CMK (cell line): ENCODE measurements at regions not wholly inside any gene's neighbourhood (a gene's known extent, or its start where the extent isn't known, plus 50 kb on each side); places are given as distances from the start of the nearest gene placed in this dataset.
"Not testable (repeated sequence)": the region's sequence is repeated elsewhere in the genome, so short reads cannot be mapped to it uniquely, and the experiment has no call there.

Experiments
- DNase-seq: peaks from one replicate; pipeline ENCODE4 v3.0.0-alpha.2; 2010; ENCODE audit warnings: low read depth

DNA sequence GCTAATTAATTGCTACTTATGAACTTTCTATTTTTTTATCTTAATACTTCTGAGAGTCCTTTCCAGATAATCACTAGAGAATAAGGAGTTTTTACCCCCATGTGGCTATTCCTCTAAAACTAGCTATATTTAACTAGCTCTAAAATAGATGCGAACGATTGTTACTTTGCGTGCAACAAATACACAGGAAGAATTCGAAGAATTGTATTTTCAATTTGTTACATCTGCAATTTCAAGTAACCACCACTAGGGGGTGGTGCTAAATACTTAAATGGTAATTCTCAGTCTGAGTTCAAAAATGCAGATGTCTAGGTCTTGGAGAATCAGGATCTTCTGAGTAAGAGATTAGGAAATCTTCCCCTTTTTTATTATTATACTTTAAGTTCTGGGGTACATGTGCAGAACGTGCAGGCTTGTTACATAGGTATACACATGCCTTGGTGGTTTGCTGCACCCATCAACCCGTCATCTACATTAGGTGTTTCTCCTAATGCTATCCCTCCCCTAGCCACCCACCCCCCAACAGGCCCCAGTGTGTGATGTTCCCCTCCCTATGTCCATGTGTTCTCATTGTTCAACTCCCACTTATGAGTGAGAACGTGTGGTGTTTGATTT lies 80.9 kb upstream of the KIF2A start:
- DNase-seq, result not testable (repeated sequence)

DNA sequence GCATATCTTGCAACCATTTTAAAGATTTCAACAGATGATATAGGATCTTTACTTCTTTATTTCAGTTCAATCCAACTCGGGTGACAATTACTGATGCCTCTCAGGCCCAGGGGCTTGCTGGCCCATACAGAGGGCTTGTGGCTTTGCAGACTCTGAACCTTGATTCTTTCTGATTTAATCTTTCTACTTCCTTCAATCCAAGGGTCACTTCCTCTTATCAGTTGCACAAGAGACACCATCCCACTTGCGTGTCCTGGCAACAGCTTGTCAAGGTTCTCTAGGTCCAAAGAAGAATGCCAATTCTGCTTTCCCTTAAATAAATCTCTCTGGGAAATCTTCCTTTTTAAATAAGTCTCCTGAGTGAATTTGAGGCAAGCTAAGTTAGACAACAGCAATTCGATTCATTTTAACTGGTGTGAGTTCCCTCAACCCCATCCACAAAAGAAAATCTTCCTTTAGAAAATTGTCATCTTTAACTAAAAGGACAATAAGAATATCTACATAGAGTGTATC lies 75.1 kb upstream of the KIF2A start:
- DNase-seq, result not testable (repeated sequence)

DNA sequence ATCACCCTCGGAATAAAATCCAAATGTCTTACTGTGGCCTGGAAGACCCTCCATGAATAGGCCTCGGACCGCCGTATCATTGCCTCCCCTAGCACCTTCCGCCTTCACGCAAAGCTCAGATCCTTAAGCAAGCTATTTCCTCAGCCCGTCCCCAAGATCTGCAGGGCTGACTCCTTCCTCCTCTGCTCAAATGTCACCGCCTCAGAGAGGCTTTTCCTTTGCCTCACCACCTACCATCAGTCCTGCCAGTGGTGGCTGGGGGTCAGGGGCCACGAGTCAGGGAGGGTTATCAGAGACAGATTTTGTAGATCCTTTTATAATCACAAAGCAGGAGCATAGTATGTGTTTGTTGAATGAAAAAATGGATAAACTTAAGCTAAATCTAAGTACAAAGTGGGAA lies 74.4 kb upstream of the KIF2A start:
- DNase-seq, result no peak

DNA sequence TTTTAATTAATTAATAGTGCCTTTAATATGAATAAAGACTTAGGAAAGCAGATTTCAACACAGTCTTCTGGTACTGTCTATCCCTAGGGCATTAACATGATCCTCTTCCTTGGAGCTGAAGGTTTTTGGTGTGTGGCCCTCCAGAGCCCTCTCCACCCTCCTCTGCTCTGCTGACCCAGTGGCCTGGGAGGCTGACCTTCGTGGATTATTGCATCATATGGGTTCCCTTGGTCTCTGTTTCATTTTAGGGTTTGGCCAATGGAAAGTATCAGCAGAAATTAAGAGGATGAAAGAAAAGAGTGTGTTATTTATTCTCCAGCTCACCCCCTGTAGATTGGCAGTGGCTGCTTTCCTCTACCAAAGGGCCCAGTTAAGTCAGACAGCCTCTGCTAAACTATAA lies 73.8 kb upstream of the KIF2A start:
- not testable (repeated sequence) for DNase-seq

DNA sequence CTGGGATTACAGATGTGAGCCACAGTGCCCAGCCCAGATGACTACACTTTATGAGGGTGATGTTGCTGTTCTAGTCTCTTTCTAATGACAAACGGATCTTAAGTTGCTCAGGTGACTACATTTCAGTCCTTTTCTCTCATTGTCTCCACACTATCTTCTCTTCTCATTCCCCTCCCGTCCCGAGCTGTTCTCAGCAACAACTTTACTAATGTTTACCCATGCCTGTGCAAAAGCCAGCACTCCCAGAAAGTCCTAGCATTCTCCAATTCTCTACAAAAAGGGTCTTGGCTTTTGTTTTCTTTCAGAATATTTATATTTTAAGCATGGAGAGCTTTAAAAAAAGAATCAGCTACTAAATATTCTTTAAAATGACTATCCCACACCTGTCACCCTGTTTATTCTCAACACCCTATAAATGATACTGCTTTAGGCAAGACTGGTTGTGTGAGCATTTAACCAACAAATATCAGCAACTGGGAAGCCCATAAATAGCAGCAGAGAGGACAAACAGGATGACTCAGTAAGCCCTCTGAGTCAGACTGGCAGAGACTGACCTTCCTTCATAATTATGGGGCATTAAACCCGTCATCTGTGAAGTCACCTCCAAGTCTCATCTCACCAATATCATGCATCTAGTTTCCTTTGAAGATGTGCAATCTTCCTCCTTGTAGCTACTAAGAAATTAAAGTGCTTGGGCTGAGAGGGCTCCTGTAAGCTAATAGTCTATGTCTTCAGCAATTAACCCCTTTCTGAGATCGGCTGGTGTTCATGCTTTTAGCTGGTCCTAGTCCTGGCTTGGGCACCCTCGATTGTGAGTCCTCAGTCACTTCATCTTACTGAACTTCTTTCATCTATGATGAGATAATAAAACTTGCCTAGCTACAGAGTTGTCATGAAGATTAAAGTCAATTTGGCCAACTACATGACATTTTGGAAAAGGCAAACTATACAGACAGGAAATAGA lies 72.6 kb upstream of the KIF2A start:
- not testable (repeated sequence) for DNase-seq

DNA sequence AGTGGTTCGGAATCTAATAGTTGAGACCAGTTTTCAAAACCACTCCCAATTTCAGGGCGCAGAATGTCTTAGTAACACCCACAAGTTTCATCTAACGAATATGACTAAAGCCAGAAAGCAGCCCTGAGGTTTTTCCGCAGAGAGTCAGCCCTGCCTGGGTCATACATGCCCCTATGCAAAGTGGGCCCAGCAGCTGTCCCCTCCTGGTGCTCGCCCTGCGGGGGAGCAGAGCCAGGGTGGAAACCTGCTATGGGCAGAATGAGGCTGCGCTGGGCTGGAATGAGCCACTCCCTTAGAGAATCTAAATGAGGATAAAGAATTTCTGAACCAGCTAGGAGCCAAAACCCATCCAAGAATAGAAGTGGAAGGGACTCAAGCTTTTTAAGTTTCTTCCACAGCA lies 69.4 kb upstream of the KIF2A start:
- DNase-seq, result not testable (repeated sequence)

DNA sequence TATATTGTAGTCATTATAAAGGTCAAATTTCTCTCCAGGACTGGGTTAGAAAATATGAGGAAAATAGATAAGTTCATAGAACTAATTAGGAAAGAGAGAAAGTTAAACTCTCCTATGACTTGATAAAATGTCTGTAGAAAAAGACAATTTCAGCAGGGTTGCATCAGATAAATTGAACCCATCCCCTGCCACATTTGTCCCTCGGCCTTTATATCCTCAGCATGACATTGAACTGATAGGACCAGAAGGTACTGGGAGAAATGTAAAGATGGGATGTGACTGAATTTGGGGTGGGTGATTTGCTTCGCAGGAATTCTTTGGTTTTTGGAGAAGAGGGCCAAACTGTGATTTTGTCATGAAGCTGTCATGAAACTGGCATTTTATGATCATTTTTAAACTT lies 68.1 kb upstream of the KIF2A start:
- DNase-seq, result not testable (repeated sequence)

DNA sequence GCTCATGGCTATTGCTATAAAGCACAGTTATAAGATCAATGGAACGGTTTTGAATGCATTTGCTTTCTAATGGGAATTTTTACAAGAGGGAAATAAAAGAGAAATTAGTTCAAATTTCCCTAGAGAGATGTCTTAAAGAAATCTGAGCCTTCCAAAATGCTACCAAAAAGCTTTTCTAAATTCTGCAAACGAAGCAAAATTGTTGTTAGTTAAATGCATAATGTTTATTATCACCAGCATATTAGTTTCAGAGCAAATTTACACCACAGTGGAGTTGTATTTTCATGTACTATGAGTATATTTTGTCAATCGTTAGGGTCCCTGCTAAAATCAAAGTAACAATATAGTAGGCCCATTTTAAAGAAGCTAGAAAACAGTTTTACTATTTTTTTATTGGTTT lies 67.4 kb upstream of the KIF2A start:
- DNase-seq, result not testable (repeated sequence)

DNA sequence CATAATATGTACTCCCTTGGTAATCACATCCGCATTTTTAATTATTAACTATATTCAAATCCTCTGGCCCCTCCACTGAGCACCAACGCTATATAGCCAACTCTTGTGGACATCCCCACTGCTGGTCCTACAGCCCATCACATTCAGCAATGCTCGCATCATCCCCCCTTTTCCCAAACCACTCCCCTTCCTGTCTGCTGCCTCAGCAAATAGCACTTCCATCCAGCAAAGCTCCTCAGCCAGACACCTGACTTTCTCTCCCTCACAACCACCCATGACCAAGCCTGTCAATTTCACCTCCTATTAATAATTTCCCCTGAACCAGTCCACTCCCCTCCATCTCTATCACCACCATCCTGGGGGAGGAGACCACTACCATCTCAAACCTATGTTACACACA lies 65.5 kb upstream of the KIF2A start:
- not testable (repeated sequence) for DNase-seq

DNA sequence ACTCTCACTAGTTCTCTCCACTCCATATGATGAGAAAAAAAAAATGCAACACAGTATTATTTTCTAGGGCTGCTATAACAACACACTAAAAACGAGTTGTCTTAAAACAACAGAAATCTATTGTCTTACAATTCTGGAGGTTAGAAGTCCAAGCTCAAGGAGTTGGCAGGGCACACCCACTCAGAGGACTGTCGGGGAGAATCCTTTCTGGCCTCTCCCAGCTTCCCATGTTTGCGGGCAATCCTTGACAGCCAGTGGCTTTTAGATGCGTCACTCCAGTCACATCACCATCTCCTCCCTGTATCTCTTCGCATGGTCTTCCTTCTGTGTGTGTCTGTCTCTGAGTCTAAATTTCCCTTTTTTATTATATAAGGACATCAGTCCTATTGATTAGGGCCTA lies 64.0 kb upstream of the KIF2A start:
- DNase-seq, result not testable (repeated sequence)

DNA sequence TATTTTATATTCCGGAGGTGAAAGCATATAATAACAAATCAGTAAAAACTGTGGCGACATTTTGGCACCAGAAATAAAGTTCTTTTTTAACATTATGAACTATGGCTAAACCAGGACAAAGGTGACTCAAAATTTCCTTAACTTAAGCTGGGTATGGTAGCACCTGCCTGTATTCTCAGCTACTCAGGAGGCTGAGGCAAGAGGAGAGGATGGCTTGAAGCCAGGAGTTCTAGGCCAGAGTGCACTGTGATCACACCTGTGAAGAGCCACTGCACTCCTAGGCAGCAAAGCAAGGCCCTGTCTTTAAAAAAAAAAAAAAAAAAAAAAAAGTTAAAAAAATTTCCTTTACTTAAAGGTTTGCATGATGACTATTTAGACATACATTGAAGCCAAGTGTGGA lies 63.0 kb upstream of the KIF2A start:
- DNase-seq, result not testable (repeated sequence)

DNA sequence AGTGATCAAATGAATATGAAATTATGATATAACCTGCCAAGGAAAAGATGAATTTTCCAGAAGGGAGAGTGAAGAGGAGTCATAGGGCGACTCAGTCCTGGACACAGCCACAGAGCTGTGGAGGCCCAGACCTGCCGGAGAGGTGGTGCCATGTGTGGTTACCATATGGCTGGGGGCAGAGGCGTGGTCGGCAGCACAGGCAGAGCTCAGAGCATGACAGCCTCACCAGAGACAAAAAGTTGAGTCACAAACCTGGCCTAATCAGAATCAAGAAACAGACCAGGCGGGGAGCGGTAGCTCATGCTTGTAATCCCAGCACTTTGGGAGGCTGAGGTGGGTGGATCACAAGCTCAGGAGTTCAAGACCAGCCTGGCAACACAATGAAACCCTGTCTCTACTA lies 57.8 kb upstream of the KIF2A start:
- DNase-seq, result not testable (repeated sequence)

DNA sequence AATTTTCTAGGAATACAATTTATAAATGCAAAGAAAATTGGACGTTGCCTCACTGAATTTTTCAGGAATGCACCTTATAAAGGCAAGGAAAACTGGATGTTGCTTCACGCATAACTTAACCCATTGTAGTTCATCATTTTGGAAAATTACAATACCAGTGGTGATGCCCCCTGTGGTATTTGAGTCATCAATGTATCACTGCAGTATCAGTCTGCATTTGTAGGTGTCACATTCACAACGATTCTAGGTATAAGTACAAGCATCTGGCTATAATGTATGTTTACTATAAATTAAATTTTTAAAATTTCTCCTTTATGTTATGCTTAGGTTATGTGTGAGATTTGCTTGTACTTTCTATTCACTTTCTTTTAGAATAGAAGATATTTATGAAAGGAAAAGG lies 55.9 kb upstream of the KIF2A start:
- not testable (repeated sequence) for DNase-seq

DNA sequence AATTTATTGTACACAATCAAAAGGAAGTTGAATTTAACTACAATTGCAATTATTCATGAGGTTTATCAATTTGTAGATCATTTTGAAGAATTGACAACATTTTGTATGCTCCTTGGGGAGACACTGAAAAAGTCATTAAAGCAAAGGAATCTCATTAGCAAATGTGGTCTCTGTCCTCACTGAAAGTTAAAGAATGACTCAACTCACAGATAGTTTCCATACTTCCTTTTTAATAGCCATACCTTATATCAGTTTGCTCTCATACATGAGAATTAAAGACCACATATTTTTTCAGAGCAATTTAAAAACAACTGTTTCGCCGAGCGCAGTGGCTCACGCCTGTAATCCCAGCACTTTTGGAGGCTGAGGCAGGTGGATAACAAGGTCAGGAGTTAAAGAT lies 55.1 kb upstream of the KIF2A start:
- not testable (repeated sequence) for DNase-seq

DNA sequence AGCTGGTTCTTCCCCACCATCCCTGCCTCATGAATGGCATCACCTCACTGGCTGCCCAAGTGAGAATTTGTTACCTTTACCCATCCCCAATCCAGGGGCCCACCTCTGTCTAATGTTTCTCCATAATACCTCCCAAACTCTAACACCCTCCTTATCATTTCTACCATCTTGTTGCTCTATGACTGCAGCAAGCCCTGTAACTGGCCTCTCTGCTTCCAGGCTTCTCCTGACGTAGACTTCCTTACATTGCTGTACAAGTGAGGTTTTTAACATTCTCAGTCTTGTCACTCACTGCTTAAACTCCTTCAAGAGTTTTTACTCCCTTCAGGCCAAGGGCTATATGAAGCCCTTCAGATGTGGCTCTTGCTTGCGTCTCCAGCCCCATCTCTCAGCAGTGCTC lies 53.5 kb upstream of the KIF2A start:
- DNase-seq, result not testable (repeated sequence)

DNA sequence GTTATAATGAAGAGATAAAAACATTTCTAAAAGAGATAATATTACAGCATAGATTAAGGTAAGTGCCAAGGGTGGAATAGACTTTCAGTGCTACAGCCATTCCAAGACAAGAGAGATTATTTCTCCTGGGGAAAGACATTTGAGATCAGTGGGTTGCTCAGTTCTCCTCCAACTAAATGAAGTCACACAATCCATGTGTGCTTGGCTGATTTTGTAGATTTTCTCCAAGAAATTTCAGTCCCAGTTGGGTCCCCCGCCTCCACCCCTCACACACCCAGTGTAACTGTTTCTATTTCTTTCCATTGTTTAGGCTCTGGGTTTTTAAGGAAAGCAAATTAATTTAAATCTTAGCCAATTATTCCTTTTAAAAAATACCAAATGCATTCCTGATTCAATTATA lies 50.5 kb upstream of the KIF2A start:
- DNase-seq, result not testable (repeated sequence)

DNA sequence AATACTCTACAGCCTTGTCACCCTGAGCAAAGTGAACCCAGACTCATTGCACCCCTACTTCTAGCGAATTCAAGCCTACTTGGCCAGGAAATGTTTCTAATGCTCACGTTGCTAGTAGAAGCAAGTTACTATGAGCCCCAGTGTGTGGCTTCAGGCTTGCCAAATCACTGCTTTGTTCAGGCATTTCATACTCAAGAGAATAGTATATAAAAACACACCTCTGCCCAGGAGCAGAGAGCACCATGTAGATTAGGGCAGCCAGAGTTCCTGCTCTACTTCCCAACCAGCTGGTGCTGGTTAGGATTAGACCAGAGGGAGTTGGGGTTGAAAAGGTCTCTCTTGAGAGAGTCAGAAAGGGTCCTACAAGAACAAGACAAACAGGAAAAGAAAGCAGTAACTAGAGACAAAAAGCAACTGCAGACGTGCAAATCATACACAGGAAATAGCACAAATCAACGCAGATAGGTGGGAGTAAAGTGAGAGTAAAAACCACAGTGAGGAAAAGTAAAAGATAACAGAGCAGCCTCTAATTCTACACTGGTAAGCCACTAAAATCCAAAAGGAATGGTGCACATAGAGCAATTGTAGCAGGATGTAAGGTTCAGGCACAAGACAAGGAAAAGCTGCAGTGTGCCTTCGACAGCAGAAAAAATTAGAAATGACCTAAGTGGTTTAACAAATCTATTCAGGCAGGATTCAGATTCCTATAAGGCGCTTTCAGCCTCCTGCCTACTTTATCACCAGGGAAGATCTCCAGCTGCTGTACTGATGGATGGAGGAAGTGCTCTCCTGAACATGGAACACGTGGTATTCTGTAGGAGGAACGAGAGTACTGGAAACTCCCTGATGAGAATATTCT lies 49.6 kb upstream of the KIF2A start:
- no peak for DNase-seq
